LNCaP clone FGC (cell line): ENCODE measurements at regions not wholly inside any gene's neighbourhood (a gene's known extent, or its start where the extent isn't known, plus 50 kb on each side); places are given as distances from the start of the nearest gene placed in this dataset.

ENCODE experiments used
- DNase-seq: peaks from one replicate; pipeline ENCODE4 v3.0.0-alpha.2; 2011; ENCODE audit warnings: low read depth
- H3K4me3 ChIP-seq: 2 replicates; pipeline ENCODE4 v1.5.1; 2011; ENCODE audit warnings: mild to moderate bottlenecking, low read depth, low read length, control low read depth
- TF ChIP-seq, protein P1 (sequence below): IDR thresholded peaks from 2 replicates; pipeline ENCODE4 v1.5.1; 2012; ENCODE audit warnings: mild to moderate bottlenecking; ENCODE audit not compliant: control insufficient read depth, insufficient read depth; ENCODE audit errors: extremely low read depth

DNA sequence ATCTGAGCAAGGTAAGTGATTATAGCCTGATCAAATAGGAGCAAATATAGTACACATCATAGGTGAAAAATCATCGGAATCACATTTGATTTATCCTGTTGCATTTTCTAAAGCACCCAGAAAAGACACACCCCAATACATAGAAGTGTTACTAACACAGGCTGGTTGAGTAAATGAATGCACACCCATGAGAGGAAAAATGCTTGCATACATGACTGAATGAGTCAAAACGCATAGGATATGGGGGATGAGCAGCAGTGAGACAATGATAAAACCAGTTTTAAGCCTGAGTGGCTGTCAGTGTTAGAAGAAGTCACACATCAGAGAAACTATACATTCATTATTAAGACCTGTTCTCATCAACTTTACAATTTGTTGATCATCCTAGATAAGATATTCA, 449.6 kb upstream of the CDH20 start:
- TF ChIP-seq, protein P1, sequence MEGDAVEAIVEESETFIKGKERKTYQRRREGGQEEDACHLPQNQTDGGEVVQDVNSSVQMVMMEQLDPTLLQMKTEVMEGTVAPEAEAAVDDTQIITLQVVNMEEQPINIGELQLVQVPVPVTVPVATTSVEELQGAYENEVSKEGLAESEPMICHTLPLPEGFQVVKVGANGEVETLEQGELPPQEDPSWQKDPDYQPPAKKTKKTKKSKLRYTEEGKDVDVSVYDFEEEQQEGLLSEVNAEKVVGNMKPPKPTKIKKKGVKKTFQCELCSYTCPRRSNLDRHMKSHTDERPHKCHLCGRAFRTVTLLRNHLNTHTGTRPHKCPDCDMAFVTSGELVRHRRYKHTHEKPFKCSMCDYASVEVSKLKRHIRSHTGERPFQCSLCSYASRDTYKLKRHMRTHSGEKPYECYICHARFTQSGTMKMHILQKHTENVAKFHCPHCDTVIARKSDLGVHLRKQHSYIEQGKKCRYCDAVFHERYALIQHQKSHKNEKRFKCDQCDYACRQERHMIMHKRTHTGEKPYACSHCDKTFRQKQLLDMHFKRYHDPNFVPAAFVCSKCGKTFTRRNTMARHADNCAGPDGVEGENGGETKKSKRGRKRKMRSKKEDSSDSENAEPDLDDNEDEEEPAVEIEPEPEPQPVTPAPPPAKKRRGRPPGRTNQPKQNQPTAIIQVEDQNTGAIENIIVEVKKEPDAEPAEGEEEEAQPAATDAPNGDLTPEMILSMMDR, result no peak
- no peak for DNase-seq
- H3K4me3 ChIP-seq, result no peak overlapping the region

DNA sequence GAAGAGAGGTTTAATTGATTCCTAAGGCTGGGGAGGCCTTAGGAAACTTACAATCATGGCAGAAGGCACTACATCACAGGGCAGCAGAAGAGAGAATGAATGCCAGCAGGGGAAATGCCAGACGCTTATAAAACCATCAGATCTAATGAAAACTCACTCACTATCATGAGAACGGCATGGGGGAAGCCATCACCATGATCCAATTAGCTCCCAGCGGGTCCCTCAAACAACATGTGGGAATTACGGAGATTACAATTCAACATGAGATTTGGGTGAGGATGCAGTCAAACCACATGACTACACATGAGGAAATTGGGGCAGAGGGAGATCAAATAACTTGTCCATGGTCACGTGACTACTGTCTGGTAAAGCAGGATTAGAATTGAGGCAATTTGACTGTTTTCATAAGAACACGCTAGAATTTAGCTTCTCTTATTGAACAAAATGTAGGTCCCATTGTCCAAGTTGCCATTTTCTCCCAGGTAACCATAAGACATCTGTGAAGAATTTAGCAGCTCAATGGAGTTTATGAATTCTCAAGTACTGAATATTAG, 445.1 kb upstream of the CDH20 start:
- H3K4me3 ChIP-seq, result no peak overlapping the region
- TF ChIP-seq, protein P1, result no peak
- no peak for DNase-seq

DNA sequence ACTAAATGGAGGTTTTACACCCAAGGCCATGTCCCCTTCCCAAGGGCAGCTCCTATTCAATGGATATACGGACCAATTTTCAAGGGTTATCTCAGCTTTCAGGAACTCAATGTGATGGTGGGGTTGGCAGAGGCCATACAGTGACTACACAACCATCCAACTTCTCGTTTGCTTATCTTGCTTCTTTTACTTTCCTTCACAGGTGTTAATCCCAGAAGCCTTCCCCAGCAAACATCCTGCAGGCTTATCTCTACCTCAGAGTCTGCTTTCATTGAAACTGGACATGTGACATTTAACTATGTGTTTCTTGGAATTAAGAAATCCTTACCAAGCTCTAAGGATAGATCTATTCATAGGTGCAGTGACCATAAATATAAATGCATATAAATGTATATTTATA, 443.8 kb upstream of the CDH20 start:
- no peak overlapping the region for H3K4me3 ChIP-seq
- DNase-seq, result no peak
- TF ChIP-seq, protein P1, result no peak

DNA sequence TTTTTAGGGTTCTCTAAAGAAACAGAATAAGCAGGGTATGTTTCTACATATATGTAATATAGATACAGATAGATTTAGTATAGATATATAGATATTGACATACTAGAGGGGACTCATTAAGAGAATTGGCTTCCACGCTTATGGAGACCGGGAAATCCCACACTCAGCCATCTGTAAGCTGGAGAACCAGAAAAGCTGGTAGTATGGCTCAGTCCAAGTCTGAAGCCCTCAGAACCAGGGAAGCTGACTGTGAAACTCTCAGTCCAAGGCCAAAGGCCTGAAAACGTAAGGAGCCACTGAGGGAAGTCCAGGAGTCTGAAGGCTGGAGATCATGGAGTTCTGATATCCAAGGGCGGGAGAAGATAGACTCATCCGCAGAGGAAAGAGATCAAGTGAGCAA, 441.3 kb upstream of the CDH20 start:
- no peak for DNase-seq
- H3K4me3 ChIP-seq, result no peak overlapping the region
- TF ChIP-seq, protein P1, result no peak

DNA sequence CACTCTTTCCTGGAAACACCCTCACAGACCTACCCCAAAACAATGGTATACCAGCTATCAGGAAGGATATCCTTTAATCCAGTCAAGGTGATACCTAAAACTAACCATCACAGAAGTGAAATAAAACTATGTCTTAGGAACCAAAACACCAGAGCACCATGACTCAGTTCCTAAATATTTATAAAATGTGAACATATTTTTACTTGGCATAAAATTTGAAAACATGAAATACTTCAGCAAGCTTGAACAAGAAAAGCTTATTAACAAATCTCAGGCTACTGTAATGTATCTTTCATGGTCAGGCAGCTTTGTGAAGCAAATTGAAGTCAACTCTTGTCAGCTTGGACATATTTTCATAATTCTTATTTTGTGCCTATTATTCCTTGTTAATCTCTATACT, 440.8 kb upstream of the CDH20 start:
- TF ChIP-seq, protein P1, result no peak
- DNase-seq, result no peak
- H3K4me3 ChIP-seq, result no peak overlapping the region

DNA sequence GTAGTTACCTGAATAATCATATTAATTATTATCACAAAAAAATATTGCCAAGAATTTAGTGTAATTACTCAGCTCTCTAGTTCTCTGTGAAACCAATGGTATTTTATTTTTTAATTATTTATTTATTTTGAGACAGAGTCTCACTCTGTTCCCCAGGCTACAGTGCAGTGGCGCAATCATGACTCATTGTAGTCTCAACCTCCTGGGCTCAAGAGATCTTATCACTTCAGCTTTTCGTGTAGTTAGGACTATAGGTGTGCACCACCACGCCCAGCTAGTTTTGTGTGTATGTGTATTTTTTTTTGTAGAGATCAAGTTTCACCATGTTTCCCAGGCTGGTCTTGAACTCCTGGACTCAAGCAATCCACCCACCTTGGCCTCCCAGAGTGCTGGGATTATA, 440.4 kb upstream of the CDH20 start:
- no peak for DNase-seq
- H3K4me3 ChIP-seq, result no peak overlapping the region
- TF ChIP-seq, protein P1, result no peak

DNA sequence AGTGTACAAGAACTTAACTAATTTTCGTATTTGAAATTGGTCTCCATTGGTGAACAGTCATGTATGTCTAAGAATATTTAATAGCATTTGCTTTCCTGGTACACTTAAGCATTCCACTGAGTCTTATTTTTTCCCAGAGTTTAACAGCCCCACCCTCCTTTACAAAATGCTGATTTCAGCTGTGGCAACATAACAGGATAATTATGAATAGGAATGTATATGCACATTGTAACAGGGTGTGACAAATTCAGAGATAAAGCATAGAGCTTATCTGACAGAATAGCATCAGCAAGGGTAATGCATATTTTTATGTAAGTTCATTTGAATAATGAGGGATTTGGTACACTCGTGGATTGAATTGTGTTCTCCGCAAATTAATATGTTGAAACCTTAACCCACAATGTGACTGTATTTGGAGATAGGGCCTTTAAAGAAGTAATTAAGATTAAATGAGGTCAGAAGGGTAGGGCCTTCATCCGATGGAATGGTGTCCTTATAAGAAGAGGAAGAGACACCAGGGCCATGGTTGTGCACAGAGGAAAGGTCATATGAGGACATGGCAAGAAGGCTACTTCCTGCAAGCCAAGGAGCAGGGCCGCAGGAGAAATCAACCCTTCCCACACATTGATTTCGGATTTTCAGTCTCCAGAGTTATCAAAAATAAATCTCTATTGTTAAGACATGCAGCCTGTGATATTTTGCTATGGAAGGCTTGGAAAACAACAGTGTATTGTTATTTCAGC, 439.7 kb upstream of the CDH20 start:
- DNase-seq, result no peak
- TF ChIP-seq, protein P1, result no peak
- no peak overlapping the region for H3K4me3 ChIP-seq
